ENCODE measurements at regions not wholly inside any gene's neighbourhood (a gene's known extent, or its start where the extent isn't known, plus 50 kb on each side); places are given as distances from the start of the nearest gene placed in this dataset.
"Not testable (repeated sequence)": the region's sequence is repeated elsewhere in the genome, so short reads cannot be mapped to it uniquely, and the experiment has no call there.

- no peak overlapping the region for H3K4me3 ChIP-seq (ENCODE audit: low read length)
- no peak for DNase-seq (ENCODE audit: low read depth)
- TF ChIP-seq CTCF (conservative IDR thresholded peaks at IDR 0.05; ENCODE audit: low read depth, low read length): no peak
Measured at GRCh38 chr6:18640134-18640533, 253.0 kb downstream of the RNF144B start.

GRCh38 chr6:18640754-18641153 is 253.6 kb downstream of the RNF144B start:
- no peak for TF ChIP-seq CTCF (conservative IDR thresholded peaks at IDR 0.05; ENCODE audit: low read depth, low read length)
- no peak for DNase-seq (ENCODE audit: low read depth)
- no peak overlapping the region for H3K4me3 ChIP-seq (ENCODE audit: low read length)

GRCh38 chr6:18654821-18655220 is 267.7 kb downstream of the RNF144B start:
- no peak for DNase-seq (ENCODE audit: low read depth)
- no peak for TF ChIP-seq CTCF (conservative IDR thresholded peaks at IDR 0.05; ENCODE audit: low read depth, low read length)
- H3K4me3 ChIP-seq (ENCODE audit: low read length): no peak overlapping the region

GRCh38 chr6:18656506-18656905 is 269.4 kb downstream of the RNF144B start:
- TF ChIP-seq CTCF (conservative IDR thresholded peaks at IDR 0.05; ENCODE audit: low read depth, low read length): no peak
- DNase-seq (ENCODE audit: low read depth): no peak
- no peak overlapping the region for H3K4me3 ChIP-seq (ENCODE audit: low read length)

GRCh38 chr6:18659994-18660393 is 272.8 kb downstream of the RNF144B start:
- not testable (repeated sequence) for DNase-seq (ENCODE audit: low read depth); H3K4me3 ChIP-seq (ENCODE audit: low read length)

- no peak for DNase-seq (ENCODE audit: low read depth)
- TF ChIP-seq CTCF (conservative IDR thresholded peaks at IDR 0.05; ENCODE audit: low read depth, low read length): no peak
- no peak overlapping the region for H3K4me3 ChIP-seq (ENCODE audit: low read length)
Measured at GRCh38 chr6:18663011-18663410, 275.9 kb downstream of the RNF144B start.

GRCh38 chr6:18664401-18664800 is 277.3 kb downstream of the RNF144B start:
- DNase-seq (ENCODE audit: low read depth): no peak
- no peak overlapping the region for H3K4me3 ChIP-seq (ENCODE audit: low read length)
- no peak for TF ChIP-seq CTCF (conservative IDR thresholded peaks at IDR 0.05; ENCODE audit: low read depth, low read length)

- DNase-seq (ENCODE audit: low read depth): no peak
- H3K4me3 ChIP-seq (ENCODE audit: low read length): no peak overlapping the region
- no peak for TF ChIP-seq CTCF (conservative IDR thresholded peaks at IDR 0.05; ENCODE audit: low read depth, low read length)
Measured at GRCh38 chr6:18667612-18668011, 280.5 kb downstream of the RNF144B start.
